SU-DHL-6 (cell line): ENCODE measurements at regions not wholly inside any gene's neighbourhood (a gene's known extent, or its start where the extent isn't known, plus 50 kb on each side); places are given as distances from the start of the nearest gene placed in this dataset.
"Not testable (repeated sequence)": the region's sequence is repeated elsewhere in the genome, so short reads cannot be mapped to it uniquely, and the experiment has no call there.

Source experiments
- H2AFZ ChIP-seq: fragments of 200-600 bp; sonication (generic); 2 replicates; pipeline ENCODE4 v1.6.1; 2014; ENCODE audit warnings: low read depth, mild to moderate bottlenecking, moderate library complexity, mixed read lengths, antibody characterized with exemption, low read length; ENCODE audit not compliant: severe bottlenecking
- H3F3A ChIP-seq: fragments of 200-600 bp; shearing (Covaris generic); 2 replicates; pipeline ENCODE4 v1.6.0; 2016; ENCODE audit warnings: antibody characterized with exemption, mild to moderate bottlenecking; ENCODE audit not compliant: insufficient read depth
- H3K27ac ChIP-seq: fragments of 200-600 bp; sonication (generic); 2 replicates; pipeline ENCODE4 v1.5.1; 2016; ENCODE audit warnings: low read depth, mild to moderate bottlenecking, low read length, moderate library complexity, mixed read lengths
- H3K27me3 ChIP-seq: fragments of 200-600 bp; sonication (generic), shearing (Covaris generic); 2 replicates; pipeline ENCODE4 v1.6.0; 2014; ENCODE audit warnings: mild to moderate bottlenecking, low read length
- H3K36me3 ChIP-seq: fragments of 200-600 bp; sonication (generic); 2 replicates; pipeline ENCODE4 v1.6.1; 2014; ENCODE audit warnings: mild to moderate bottlenecking, low read length, mixed read lengths
- H3K4me2 ChIP-seq: fragments of 300-600, 200-600 bp; shearing (Covaris generic), sonication (generic); 2 replicates; pipeline ENCODE4 v1.6.0; 2014; ENCODE audit warnings: low read length, low read depth, mild to moderate bottlenecking; ENCODE audit not compliant: poor library complexity, severe bottlenecking
- H3K4me3 ChIP-seq: fragments of 200-600 bp; sonication (generic); 2 replicates; pipeline ENCODE4 v1.5.1; 2014; ENCODE audit warnings: antibody characterized with exemption, low read length, mild to moderate bottlenecking, mixed read lengths; ENCODE audit not compliant: insufficient read depth, poor library complexity, severe bottlenecking
- H3K79me2 ChIP-seq: fragments of 200-600 bp; sonication (generic); 2 replicates; pipeline ENCODE4 v1.6.1; 2014; ENCODE audit warnings: mild to moderate bottlenecking, low read length, moderate library complexity; ENCODE audit not compliant: insufficient read depth
- H3K9ac ChIP-seq: fragments of 200-600 bp; sonication (generic); 2 replicates; pipeline ENCODE4 v1.7.0; 2014; ENCODE audit warnings: mild to moderate bottlenecking, low read length
- H3K9me2 ChIP-seq: fragments of 200-600 bp; sonication (generic); replicated peaks from 2 replicates; pipeline ENCODE4 v1.6.1; 2014; ENCODE audit warnings: low read length; ENCODE audit not compliant: insufficient read depth
- H3K9me3 ChIP-seq: fragments of 200-600 bp; sonication (generic); 2 replicates; pipeline ENCODE4 v1.6.1; 2014; ENCODE audit warnings: low read length, mixed read lengths; ENCODE audit not compliant: insufficient read depth
- H4K20me1 ChIP-seq: fragments of 200-600 bp; sonication (generic); 2 replicates; pipeline ENCODE4 v1.6.1; 2014; ENCODE audit warnings: low read depth, mild to moderate bottlenecking, antibody characterized with exemption, low read length, moderate library complexity, mixed read lengths
- CTCF ChIP-seq: fragments of 200-600 bp; sonication (generic); IDR thresholded peaks from one replicate; pipeline ENCODE4 v1.5.1; 2017; ENCODE audit warnings: antibody characterized with exemption, mild to moderate bottlenecking, low read length, moderate library complexity; ENCODE audit not compliant: insufficient read depth, poor library complexity, severe bottlenecking
- EZH2phosphoT487 ChIP-seq: fragments of 200-600 bp; sonication (generic), shearing (Covaris generic); conservative IDR thresholded peaks from 2 replicates; pipeline ENCODE4 v1.6.1; 2018; ENCODE audit warnings: mild to moderate bottlenecking, antibody characterized with exemption, low read length, moderate library complexity, mixed read lengths

GRCh38 chr1:193438312-193438711 is 251.9 kb upstream of the B3GALT2 start:
- no peak for TF ChIP-seq EZH2phosphoT487
- no peak for TF ChIP-seq CTCF
- no peak overlapping the region for H3K4me3 ChIP-seq
- no peaks in the 10 kb centered on the region for H3K27me3 ChIP-seq
- H3K9ac ChIP-seq: no peak overlapping the region
- no peaks in the 10 kb centered on the region for H3F3A ChIP-seq
- no peak overlapping the region for H2AFZ ChIP-seq
- no peaks in the 10 kb centered on the region for H4K20me1 ChIP-seq
- H3K27ac ChIP-seq: no peak overlapping the region
- H3K36me3 ChIP-seq: no peaks in the 10 kb centered on the region; the same call in 1 of the 2 replicates
- no peak overlapping the region for H3K4me2 ChIP-seq
- no peaks in the 10 kb centered on the region for H3K9me2 ChIP-seq
- peaks cover 17% of the 10 kb centered on the region; the same call in 1 of the 2 replicates for H3K9me3 ChIP-seq
- H3K79me2 ChIP-seq: no peaks in the 10 kb centered on the region

- Histone ChIP-seq H3K9ac (no peak overlapping the region), H4K20me1 (no peaks in the 10 kb centered on the region), H3K4me3 (no peak overlapping the region), H3K9me2 (no peaks in the 10 kb centered on the region), H3K27me3 (no peaks in the 10 kb centered on the region), H3F3A (no peaks in the 10 kb centered on the region), H3K27ac (no peak overlapping the region), H3K36me3 (no peaks in the 10 kb centered on the region; the same call in 1 of the 2 replicates), H2AFZ (no peak overlapping the region), H3K79me2 (no peaks in the 10 kb centered on the region), H3K9me3 (peaks cover 22% of the 10 kb centered on the region; the same call in 1 of the 2 replicates), H3K4me2 (no peak overlapping the region)
- TF ChIP-seq CTCF (no peak), EZH2phosphoT487 (no peak)
Observed at GRCh38 chr1:193437785-193438184, 251.4 kb upstream of the B3GALT2 start.

- not testable (repeated sequence) for H2AFZ ChIP-seq, H3K4me2 ChIP-seq, H3K27me3 ChIP-seq, H3K79me2 ChIP-seq, H3F3A ChIP-seq, H3K9me2 ChIP-seq, H3K36me3 ChIP-seq, H3K9ac ChIP-seq, H3K27ac ChIP-seq, H4K20me1 ChIP-seq, H3K4me3 ChIP-seq
- H3K9me3 ChIP-seq: peaks cover 26% of the 10 kb centered on the region; the same call in 1 of the 2 replicates
Observed at GRCh38 chr1:193437333-193437732, 250.9 kb upstream of the B3GALT2 start.

- Histone ChIP-seq H4K20me1 (no peaks in the 10 kb centered on the region), H3K9me2 (no peaks in the 10 kb centered on the region), H3K9ac (no peak overlapping the region), H3K27ac (no peak overlapping the region), H3K27me3 (no peaks in the 10 kb centered on the region), H3K4me3 (no peak overlapping the region), H3K79me2 (no peaks in the 10 kb centered on the region), H2AFZ (no peak overlapping the region), H3F3A (no peaks in the 10 kb centered on the region), H3K9me3 (peaks cover 29% of the 10 kb centered on the region; the same call in 1 of the 2 replicates), H3K4me2 (no peak overlapping the region), H3K36me3 (no peaks in the 10 kb centered on the region; the same call in 1 of the 2 replicates)
- no peak for TF ChIP-seq CTCF
- no peak for TF ChIP-seq EZH2phosphoT487
Observed at GRCh38 chr1:193435781-193436180, 249.4 kb upstream of the B3GALT2 start.
